DMS 273 (cell line): ENCODE measurements at regions not wholly inside any gene's neighbourhood (a gene's known extent, or its start where the extent isn't known, plus 50 kb on each side); places are given as distances from the start of the nearest gene placed in this dataset.

Source experiments
- DNase-seq: peaks from one replicate; lab custom pipeline; 2025; ENCODE audit not compliant: unreplicated experiment; lab: John Stamatoyannopoulos, UW

DNA sequence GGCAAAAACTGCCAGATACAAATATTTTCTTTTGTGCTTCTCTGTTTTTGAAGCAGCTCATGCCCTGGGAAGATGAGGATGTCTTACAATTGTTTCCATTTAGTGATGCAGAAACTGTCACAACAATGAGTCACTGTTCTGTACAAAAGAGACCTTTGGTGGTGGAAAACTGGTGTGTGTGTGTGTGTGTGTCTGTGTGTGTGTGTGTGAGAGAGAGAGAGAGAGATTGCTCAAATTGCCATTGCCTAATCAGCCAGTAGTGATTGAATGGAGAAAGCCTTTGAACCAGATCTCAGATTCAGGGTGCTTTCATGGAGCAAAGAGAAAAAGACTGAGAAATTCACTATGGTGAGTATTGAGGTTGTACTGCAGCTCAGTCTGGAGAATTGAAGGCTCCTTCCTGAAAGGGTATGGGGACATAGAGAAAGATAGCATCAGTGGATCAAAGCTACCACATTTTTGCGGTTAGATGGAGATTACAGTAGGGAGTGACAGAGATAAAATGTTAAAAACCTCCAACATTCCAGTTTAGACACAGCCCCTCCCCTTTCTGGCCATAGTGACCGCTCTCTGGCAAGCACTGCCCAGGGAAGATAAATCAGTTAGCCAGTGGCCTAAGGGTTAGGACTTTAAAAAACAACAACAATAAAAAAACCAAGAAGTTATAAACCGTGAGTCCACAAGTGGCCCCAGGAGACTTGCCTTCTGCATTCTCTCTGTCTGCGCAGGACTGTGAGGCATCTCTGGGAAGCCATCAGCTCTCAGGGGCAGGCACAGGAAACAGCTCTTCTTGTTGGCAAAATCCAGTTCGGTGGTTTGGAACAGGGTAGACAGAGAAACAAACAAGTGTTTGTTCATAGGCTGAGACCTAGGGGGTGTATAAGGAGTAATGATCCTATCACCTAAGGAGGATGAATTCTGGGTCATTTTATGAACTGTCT is 406.5 kb downstream of the DUSP10 start:
- DNase-seq = no peak

DNA sequence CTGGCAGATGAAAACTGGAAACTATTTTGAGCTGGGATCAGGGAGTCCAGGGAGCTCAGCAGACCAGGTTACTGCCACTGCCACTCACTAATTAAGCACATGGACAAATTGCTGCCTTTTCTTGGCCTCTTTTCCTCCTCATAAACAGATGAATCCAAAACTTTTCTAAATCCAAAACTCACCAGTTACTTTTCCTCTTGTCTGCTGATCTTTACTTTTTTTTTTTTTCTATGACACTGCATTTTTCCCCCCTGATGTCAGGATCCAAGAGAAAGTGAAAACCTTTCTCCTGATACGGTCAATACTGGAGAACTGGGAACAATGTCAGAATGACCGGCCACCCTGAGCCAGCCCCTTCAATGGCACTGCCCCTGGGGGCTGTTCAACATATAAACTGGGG is 405.8 kb downstream of the DUSP10 start:
- DNase-seq = no peak

DNA sequence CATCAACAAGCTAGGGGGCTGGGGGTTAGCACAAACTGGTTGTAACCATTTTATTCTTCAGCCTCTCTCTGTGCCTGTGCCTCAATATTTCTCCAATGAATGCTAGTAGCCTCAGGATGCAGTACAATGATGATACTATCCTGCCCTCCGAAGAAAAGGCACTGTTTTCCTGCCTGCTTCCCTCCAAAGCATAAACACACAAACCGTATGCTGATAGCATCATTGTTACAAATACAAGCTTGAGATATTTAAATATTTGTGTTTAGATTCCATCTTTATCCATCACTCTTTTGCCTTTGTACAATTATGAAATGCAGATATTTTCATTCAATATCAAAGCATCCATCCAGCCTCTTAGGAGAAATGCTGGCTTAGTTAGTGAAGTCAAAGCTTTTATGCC is 404.8 kb downstream of the DUSP10 start:
- DNase-seq = no peak

DNA sequence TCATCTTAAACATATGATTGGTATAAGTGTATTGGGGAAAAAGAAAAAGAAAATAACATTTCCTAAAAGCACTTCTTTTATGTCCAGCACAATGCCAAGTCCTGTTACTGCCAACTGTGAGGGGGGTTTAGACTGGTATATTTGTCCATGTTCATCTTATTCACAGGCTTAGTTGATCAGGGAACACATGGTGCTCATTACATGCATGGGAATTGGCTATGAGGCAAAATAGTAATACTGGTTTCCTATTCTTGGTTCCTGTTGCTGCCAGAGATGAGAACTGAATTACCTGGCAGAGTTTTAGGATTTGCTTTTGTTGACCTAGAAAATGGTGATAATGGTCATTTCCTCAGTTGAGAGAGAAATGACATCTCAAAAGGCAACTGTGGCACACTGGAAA is 398.8 kb downstream of the DUSP10 start:
- DNase-seq = no peak

DNA sequence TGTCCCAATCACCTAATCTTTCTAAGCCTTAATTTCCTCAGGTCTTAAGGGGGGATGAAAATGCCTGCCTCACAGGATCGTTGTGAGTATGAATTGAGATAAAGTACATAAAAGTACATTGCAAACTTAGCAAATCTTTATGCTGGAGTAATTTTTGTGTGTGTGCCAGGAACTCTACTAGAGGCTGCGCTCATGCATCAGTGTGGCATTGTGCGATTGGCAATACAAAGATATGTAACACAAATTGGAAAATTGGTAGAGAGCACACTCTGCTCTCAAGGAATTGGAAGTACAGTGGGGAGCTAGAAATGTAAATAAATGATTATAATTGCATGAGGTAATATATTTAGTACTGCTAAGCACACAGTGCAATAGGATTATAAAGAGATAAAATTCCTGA is 398.3 kb downstream of the DUSP10 start:
- DNase-seq = no peak

DNA sequence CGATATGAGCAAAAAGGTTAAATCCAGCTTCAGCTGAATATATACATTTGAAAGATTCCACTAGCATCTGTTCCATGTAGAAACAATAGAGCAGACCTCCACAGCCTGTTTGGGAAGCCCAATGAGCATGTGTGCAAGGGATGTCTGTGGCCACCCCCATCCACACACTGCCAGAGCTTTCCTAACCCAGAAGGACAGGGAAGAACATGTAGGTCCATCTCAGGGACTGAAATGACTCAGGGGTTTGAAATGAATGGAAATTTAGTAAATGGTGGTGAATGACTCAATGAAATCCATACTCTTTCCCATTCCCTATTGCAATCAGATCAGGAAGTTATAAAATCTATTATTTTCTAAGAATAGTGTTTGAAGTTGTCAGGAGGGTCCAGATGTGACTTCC is 397.2 kb downstream of the DUSP10 start:
- DNase-seq = no peak

DNA sequence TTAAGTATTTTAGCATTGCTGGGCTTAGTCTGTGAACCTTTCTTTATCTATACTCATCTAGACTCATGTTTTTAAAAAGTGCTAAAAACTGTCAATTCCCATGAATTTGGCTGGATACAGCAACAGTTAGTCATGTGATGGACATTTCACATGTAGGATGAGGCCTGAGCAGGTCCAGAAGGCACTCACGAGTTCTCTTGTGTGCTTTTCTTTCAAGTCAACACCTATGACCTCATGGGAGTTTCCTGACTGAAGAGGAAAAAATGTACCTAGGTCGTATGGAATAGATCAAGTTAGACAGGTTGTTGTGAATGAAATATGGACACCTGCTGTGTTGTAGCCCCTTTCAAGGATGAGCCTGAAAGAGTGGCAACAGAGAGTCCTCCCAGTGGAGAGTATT is 394.2 kb downstream of the DUSP10 start:
- no peak for DNase-seq

DNA sequence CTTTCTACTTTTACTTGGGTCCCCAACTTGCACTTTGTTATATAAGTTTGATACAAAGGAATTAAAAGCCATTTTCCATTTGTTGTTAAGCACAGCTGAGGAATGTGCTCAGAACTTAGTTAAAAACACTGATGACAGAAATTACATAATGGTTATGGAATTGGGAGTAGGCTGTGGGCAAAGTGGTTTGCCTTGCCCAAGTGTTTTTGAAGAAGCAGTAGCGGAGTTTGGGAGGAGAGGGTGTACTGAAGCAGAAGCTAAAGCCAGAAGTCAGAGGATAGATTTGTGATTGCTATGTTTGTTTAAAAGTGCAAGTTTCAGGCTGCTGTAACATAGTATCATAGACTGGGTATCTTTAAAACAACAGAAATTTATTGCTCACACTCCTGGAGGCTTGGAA is 391.8 kb downstream of the DUSP10 start:
- DNase-seq = no peak

DNA sequence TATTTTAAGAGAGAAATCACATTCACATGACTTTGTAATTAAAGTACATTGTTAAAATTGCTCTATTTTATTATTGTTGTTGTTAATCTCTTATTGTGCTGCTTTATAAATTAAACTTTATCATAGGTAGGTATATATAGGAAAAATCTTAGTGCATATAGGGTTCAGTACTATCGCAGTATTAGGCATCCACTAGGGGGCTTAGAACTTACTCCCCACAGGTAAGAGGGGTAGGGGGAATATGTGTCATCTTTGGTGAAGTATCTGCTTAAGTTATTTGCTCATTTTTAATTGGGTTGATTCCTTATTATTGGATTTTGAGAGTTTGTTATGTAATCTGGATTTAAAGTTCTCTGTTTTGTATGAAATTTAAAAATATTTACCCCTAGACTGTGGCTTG is 385.2 kb downstream of the DUSP10 start:
- DNase-seq = no peak

DNA sequence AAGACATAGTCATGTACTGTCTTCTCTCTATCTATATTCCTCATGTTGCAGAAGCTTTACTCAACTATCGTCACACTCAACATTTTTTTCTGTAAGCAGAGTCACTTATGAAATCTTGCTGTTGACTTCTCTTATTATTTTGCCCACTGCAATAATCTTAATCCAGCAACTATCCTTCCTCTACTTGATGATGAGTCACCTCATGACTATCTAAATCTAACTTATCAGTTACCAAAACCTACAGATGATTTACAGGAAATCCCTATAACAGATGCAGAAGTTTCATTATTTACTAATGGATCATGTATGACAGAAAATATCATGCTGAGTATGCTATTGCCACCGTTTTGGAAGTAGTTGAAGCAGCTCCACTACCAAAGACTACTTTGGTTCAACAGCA is 378.9 kb downstream of the DUSP10 start:
- no peak for DNase-seq

DNA sequence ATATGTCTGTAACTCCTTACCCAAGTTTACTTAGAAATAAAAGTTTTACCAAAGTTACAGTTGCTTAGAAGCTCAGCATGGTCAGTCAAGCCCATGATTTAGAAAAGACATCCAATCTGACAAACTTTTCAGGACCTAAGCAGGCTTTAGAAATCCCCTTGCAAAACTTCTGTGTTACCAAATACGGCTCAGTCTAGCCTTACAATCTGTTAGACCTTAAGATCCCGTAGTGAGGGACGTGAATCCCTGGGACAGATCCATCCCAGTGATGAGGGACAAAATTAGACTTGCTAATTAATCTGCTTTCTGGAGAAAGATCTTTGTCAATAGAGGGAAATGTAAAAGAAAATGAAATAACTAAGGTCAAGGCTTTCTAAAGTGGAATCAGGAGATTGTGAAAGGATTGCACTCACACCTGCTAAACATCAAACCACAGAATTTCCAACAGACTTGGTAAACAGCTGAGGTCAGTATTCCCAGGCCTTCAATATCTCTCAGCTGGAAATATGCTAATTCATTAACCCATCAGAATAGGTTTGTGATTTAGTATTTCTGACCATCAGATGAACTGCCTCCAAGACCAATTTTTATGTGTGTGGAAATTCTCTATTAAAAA is 375.3 kb downstream of the DUSP10 start:
- DNase-seq = no peak

DNA sequence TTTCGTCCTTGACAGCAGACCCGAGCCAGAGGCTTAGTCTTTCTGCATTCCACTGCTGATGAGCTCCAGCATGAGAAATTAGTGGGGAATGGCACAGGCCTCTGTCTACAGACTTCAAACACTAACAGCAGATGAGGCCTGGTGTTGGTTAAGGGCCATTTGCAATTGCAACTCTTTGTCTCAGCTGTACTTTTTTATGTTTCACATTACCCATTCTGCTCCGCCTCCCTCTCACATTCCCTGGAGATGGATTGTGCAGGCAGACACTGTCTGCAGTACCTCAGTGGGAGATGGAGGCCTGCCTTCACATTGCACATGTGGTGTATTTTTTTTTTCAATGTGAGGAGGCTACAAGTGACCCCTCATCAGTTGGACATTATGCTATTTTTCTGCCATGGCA is 370.2 kb downstream of the DUSP10 start:
- DNase-seq = no peak

DNA sequence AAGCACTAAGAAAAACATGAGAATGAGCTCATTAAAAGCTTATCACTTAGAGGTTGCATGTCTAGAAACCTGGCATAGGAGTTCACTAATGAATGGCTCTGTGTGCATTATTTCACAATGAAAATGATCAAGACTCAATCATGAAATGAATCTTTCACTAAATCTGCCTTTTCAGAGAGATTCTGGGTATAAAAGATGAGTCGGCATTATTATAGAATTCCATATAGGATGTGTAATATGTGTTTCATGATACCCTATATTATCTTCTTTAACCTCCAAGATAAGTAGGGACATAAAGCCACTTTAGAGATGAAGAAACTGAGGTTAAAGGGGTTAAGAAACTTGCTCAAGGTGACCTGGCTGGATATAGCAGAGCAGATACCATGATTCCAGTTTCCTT is 368.1 kb downstream of the DUSP10 start:
- DNase-seq = no peak

DNA sequence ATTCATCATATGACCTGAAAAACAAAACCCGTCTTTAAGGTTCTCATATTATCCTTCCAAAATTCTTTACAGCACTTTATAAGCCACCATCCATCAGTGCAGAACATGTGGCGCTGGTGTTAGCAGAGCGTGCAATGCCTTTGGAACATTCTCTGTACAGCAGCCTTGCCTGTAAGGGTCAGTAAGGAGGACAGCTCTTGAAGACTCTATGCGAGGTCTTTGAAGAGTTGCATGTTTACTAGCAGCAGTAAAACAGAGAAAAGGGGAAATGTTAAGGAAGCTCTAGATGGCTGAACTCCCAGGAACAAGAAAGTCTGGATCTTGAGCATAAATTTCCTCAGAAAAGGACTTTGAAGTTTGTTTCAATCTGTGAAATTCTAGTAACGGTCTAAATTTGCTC is 365.6 kb downstream of the DUSP10 start:
- no peak for DNase-seq

DNA sequence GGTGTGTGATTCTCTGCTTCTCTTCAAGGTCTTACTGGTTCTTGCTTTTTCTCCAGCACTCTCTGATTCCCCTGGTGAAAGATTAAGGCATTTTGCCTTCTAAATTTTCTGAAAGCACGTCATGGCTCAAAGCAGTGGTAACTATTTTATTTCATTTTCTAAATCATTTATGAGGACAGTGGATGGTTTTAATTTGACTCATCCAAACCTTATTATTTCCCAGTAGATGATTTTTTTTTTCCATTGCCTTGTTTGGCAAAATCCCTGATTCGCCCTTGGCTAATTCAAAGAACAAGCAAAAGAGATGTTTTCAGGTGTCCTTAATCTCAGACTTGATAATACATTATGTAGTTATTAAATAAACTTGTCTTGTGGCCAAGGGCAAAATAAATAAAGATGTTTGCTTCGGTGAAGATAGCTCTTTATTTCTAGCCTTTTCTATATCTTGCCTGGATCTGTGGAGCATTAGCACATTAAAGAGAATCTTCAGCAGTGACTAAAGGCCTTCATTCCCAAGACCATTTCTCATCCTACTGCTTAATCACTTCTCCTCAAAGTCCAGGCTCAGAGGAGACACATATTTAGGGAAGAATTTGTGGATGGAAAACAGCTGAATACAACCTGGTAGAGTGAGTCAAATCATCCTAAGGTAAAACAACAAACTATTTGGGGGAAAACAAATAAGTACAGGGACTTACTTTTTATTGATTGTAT is 359.8 kb downstream of the DUSP10 start:
- DNase-seq = no peak

DNA sequence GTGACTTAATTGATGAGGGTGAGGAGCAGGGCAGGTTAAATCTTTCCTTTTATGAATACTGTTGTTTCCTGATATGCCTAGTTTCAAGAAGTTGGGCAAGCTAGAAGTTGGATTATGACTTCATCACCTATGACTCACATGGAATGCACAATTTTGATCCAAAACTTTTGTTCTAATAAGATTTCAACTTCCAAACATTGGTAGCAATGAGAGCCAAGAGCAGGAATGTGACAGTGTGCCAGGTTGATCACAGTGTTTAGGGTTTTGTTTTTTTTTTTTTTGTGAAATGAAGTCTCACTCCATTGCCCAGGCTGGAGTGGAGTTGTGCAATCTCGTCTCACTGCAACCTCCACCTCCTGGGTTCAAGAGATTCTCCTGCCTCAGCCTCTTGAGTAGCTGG is 349.4 kb downstream of the DUSP10 start:
- DNase-seq = no peak

DNA sequence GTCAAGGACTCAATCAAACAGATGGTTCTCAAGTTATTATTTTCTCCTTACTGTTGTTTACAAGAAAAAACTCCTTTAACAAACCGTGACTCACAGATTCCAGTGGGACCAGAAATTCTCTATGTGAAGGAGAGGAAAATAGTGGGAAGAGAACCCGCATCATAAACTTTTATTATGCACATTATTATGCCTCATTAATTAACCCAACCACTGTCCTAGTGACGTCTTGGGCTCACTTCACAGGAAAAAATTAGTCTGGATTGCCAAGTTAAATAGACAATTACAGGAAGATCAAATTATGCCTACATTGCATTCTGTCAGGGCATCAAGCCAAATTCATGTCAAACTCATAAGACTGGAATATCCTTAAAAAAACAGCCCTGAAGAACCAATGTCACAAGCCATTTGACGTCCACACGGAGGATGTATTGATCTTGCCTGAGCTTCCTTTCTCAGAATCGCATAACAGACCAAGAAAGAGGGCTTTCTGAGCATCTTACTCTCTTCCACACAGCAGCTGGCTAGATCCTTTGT is 347.8 kb downstream of the DUSP10 start:
- peak; percentile 25 for DNase-seq

DNA sequence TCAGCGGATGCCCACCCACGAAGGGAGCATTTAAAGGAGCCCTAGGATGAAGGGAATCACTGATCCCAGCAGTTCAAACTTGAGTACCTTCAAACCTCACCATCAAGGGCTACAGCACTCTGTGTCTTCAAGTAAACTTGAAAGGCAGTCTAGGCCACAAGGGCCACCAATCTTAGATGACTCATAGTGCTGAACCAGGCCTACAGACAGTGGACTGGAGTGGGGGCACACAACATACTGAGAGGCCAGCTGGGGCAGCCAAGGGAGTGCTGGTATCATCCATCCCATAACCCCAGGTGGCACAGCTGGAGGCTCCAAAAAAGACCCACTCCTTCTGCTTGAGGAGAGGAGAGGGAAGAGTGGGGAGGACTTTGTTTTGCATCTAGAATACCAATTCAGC is 345.4 kb downstream of the DUSP10 start:
- DNase-seq = no peak

DNA sequence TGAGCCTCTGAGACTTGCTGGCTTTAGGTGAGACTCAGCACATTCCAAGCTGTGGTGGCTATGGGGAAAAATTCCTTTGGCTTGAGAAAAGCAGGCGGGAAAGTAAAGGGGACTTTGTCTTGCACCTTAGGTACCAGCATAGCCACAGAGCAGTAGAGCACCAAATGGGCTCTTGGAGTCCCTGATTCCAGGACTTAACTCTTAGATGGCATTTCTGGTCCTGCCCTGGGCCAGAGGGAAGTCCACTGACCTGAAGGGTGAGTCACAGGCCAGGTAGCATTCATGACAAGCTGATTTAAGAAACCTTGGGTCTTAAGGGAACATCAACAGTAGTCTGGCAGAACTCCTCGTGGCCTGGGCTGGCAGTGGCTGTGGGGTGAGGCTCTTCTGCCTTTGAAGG is 344.7 kb downstream of the DUSP10 start:
- DNase-seq = no peak

DNA sequence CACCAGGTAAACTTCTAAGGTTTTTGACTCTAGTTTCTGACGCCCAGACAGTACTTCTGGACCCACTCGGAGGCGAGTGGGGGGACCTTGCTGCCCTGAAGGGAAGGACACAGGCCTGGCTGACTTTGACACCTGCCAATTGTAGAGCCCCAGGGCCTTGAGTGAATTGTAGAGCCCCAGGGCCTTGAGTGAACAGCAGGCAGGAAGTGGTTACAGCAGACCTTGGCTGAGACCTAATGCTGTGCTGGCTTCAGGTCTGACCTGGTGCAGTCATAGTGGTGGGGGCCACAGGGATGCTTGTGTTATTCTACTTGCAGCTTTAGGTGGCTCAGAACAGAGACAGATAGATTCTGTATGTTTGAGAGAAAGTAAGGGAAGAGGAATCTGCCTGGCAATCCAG is 344.3 kb downstream of the DUSP10 start:
- no peak for DNase-seq

DNA sequence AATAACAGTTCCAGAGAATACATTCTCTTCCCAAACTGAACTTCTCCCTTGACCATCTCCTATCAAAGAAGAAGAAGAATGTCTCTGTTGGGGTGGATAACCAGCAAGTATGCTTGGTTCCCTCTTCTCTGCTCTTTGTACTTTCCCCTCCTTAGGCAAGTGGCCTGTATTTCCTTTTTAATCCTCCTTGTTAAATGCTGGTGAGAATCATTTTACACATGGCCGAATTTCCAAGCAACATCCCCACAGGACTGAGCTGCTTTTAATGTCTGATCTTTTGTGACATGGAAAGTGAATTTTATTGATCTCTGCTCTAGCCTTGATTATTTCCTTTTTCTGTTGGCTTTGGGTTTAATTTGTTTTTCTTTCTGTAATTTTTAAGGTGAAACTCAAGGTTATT is 336.7 kb downstream of the DUSP10 start:
- no peak for DNase-seq
